ENCODE measurements at regions not wholly inside any gene's neighbourhood (a gene's known extent, or its start where the extent isn't known, plus 50 kb on each side); places are given as distances from the start of the nearest gene placed in this dataset.
"Not testable (repeated sequence)": the region's sequence is repeated elsewhere in the genome, so short reads cannot be mapped to it uniquely, and the experiment has no call there.

- Mint-ChIP-seq H3K9me3 (peaks cover 0 to 4% (median 0%) of the 10 kb centered on the region in 3 donors), H3K27me3 (peaks cover 1% of the 10 kb centered on the region), H3K4me1 (no peaks in the 10 kb centered on the region), H3K4me3 (no peak overlapping the region), H3K27ac (no peak overlapping the region), H3K36me3 (no peaks in the 10 kb centered on the region)
Observed at GRCh38 chr2:210730672-210731071, 174.3 kb downstream of the CPS1 start.

DNA sequence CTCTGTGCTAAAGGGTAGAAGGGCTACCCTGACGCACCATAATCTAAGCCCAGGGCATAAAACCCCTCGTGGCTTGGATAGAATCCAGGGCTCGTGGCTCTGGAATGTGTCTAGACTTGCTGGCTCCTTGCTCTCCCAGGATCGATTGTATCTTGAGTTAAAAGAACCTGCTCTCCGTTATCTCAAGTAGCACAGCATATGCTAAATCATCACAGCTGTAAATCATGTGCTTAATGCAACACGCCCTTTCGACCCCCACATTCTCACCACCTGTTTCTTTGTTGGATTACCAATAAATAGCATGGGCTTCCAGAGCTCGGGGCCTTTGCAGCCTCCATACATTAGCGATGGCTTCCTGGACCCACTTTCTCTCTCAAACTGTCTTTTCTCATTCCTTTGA lies 190.4 kb downstream of the CPS1 start:
- not testable (repeated sequence) for H3K9me3 Mint-ChIP-seq, H3K27me3 Mint-ChIP-seq, H3K4me3 Mint-ChIP-seq, H3K27ac Mint-ChIP-seq, H3K4me1 Mint-ChIP-seq, H3K36me3 Mint-ChIP-seq

GRCh38 chr2:210752532-210752931 lies 196.1 kb downstream of the CPS1 start:
- Mint-ChIP-seq H3K9me3 (no peaks in the 10 kb centered on the region), H3K27me3 (peaks cover 2% of the 10 kb centered on the region), H3K36me3 (peaks cover 1% of the 10 kb centered on the region), H3K4me3 (no peak overlapping the region), H3K27ac (no peak overlapping the region), H3K4me1 (no peaks in the 10 kb centered on the region)

DNA sequence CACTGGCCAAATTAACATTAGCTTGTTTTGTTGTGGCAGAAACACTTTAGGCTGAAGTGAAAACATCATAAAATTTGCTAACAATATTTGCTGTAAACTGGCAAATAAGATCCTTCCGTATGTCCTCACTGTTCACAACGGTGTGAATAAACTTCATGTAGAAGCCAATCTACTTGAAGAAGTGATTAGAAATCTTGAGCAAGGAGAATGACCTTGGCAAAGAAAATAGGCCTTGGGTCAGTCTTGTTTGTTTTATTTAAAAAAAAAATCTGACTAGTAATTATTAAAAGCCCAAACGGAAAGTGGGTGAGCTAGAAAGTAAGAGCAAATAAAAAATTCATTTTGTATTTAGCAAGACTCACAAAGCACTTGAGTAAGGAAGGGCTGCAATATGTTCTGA lies 197.0 kb downstream of the CPS1 start:
- peaks cover 1% of the 10 kb centered on the region for H3K36me3 Mint-ChIP-seq
- H3K27me3 Mint-ChIP-seq, result peaks cover 2% of the 10 kb centered on the region
- H3K4me1 Mint-ChIP-seq, result no peaks in the 10 kb centered on the region
- no peak overlapping the region for H3K4me3 Mint-ChIP-seq
- no peaks in the 10 kb centered on the region for H3K9me3 Mint-ChIP-seq
- H3K27ac Mint-ChIP-seq, result no peak overlapping the region

DNA sequence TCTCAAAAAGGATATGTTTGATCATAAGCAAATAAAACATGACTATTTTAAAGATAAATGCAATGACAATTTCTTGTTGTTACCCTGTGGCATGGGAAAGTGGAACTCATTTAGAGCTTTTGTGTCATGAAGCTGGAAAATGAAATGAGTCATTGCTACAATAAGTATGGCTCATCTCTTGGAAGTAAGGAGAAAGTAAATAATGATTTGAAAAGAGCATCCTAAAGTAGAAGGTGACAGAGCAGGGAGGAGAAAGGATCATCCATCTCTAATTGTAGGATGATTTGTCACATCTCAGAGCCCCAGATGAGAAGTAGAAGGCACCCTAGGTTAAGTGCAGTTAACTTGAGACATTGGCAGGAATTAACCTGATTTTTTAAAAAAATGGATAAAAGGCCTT lies 200.5 kb downstream of the CPS1 start:
- Mint-ChIP-seq H3K9me3 (peaks cover 0 to 2% (median 0%) of the 10 kb centered on the region in 3 donors), H3K4me1 (no peaks in the 10 kb centered on the region), H3K27ac (no peak overlapping the region)

GRCh38 chr2:210762604-210763588 lies 206.5 kb downstream of the CPS1 start:
- H3K36me3 Mint-ChIP-seq, result no peaks in the 10 kb centered on the region
- H3K4me3 Mint-ChIP-seq, result no peak overlapping the region
- no peak overlapping the region for H3K27ac Mint-ChIP-seq
- peaks cover 0 to 2% (median 0%) of the 10 kb centered on the region in 3 donors for H3K9me3 Mint-ChIP-seq
- no peaks in the 10 kb centered on the region for H3K27me3 Mint-ChIP-seq
- H3K4me1 Mint-ChIP-seq, result no peaks in the 10 kb centered on the region

More for the DNA sequence above, 200.5 kb downstream of the CPS1 start:
- H3K27me3 Mint-ChIP-seq, result peaks cover 2% of the 10 kb centered on the region
- H3K4me3 Mint-ChIP-seq, result no peak overlapping the region
- H3K36me3 Mint-ChIP-seq, result peaks cover 1% of the 10 kb centered on the region

- H3K9me3 Mint-ChIP-seq, result peaks cover 0 to 10% (median 4%) of the 10 kb centered on the region in 3 donors
- no peaks in the 10 kb centered on the region for H3K36me3 Mint-ChIP-seq
- no peaks in the 10 kb centered on the region for H3K27me3 Mint-ChIP-seq
- H3K4me3 Mint-ChIP-seq, result no peak overlapping the region
- no peak overlapping the region for H3K27ac Mint-ChIP-seq
- no peaks in the 10 kb centered on the region for H3K4me1 Mint-ChIP-seq
Observed at GRCh38 chr2:210768329-210768910, 212.0 kb downstream of the CPS1 start.

DNA sequence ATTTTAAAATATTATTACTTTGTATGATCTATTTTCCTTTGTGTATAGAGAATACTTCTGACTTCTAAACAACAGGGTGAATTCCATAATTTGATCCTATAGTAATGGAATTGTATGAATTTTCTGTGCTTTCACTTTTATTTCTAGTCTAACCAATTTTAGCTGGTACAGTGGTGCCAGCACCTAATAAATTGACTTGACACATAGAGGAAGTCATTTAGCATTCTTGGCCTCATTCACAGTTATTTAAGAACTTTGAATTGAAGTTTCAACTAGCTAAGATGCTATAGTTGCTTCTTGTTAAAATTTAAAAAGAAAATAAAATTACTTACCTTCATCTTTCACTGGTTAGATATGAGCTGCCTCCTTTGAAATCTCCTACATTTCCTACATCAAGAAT lies 220.4 kb downstream of the CPS1 start:
- H3K27me3 Mint-ChIP-seq, result no peaks in the 10 kb centered on the region
- H3K36me3 Mint-ChIP-seq, result no peaks in the 10 kb centered on the region
- H3K9me3 Mint-ChIP-seq, result peaks cover 3 to 9% (median 6%) of the 10 kb centered on the region in 3 donors
- H3K4me3 Mint-ChIP-seq, result no peak overlapping the region
- no peak overlapping the region for H3K27ac Mint-ChIP-seq
- no peaks in the 10 kb centered on the region for H3K4me1 Mint-ChIP-seq

DNA sequence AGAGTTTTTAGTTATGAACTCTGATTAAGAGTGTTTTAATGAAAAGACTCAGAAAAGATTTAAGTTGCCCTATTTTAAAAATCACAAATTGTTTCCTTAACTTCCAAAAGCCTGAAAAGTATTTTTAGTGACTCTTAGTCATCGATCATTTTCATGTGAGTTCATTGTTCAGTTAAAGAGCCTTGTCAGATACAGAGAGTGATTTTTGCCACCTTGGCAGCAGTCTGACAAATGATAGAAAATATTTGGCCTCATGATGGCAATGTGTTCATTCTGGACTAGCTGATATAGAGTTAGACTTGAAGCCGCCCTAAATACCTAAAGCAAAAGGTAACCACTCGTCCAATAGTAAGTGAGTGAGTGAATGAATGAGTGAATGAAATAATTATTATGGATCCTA lies 225.8 kb downstream of the CPS1 start:
- Mint-ChIP-seq H3K36me3 (no peaks in the 10 kb centered on the region), H3K27ac (no peak overlapping the region), H3K4me1 (no peaks in the 10 kb centered on the region), H3K27me3 (no peaks in the 10 kb centered on the region), H3K9me3 (peaks cover 0 to 9% (median 0%) of the 10 kb centered on the region in 3 donors), H3K4me3 (no peak overlapping the region)

DNA sequence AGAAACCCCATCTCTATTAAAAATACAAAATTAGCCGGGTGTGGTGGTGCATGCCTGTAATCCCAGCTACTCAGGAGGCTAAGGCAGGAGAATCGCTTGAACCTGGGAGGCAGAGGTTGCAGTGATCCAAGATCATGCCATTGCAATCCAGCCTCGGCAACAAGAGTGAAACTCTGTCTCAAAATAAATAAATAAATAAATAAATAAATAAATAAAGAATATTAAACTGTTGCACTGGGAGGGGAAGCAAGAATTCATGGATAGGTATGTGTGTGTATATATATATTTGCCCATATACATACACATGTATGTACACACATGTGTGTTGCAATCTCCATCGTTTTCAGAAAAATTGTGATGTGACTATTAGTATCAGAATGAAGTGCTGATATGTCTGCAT lies 231.4 kb downstream of the CPS1 start:
- H3K4me1 Mint-ChIP-seq, H3K27ac Mint-ChIP-seq, H3K27me3 Mint-ChIP-seq, H3K36me3 Mint-ChIP-seq, H3K4me3 Mint-ChIP-seq, H3K9me3 Mint-ChIP-seq: not testable (repeated sequence)

GRCh38 chr2:210792000-210792399 lies 235.6 kb downstream of the CPS1 start:
- no peak overlapping the region for H3K27ac Mint-ChIP-seq
- H3K36me3 Mint-ChIP-seq, result no peaks in the 10 kb centered on the region
- no peaks in the 10 kb centered on the region for H3K27me3 Mint-ChIP-seq
- no peaks in the 10 kb centered on the region for H3K9me3 Mint-ChIP-seq
- H3K4me3 Mint-ChIP-seq, result no peak overlapping the region
- no peaks in the 10 kb centered on the region for H3K4me1 Mint-ChIP-seq

DNA sequence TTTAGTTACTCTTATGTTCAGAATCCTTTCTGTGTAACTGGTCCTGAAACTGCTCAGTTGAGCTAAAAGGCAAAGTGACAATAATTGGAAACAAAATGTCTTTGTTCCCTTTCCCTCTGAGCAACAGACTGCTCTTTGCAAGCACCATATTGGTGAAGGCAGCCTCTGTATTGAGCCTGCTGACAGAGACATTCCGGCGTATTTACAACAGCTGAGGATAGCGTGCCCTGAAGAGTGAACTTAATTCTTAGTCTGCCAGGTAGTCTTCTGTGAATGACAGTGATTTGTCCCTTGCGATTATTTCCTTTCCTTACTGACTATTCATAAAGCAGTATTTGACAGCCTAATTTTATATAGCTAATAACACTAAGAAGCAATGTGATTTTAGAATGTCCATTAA lies 239.1 kb downstream of the CPS1 start:
- Mint-ChIP-seq H3K36me3 (no peaks in the 10 kb centered on the region), H3K27me3 (no peaks in the 10 kb centered on the region), H3K27ac (no peak overlapping the region), H3K4me1 (no peaks in the 10 kb centered on the region), H3K4me3 (no peak overlapping the region), H3K9me3 (peaks cover 0 to 4% (median 0%) of the 10 kb centered on the region in 3 donors)

DNA sequence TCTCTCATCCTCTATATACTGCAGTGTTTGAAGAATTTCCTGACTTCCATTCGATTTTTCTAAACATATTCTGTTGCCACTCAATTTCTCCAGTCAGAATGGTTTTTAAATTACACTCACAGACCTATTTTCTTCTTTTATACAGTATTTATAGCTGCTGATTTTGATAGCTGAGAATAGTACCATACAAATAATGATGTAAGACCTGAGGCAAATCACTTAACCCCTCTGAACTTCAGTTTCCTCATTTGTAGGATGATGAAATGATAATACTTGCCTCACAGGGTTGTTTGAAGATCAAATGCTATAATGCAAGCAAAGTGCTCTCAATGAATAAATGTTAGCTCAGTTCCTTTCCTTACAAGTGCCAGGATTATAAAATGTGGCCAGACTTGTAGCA lies 241.8 kb downstream of the CPS1 start:
- Mint-ChIP-seq H3K4me1 (no peaks in the 10 kb centered on the region), H3K36me3 (no peaks in the 10 kb centered on the region), H3K4me3 (no peak overlapping the region), H3K27ac (no peak overlapping the region), H3K27me3 (no peaks in the 10 kb centered on the region), H3K9me3 (peaks cover 0 to 4% (median 2%) of the 10 kb centered on the region in 3 donors)

DNA sequence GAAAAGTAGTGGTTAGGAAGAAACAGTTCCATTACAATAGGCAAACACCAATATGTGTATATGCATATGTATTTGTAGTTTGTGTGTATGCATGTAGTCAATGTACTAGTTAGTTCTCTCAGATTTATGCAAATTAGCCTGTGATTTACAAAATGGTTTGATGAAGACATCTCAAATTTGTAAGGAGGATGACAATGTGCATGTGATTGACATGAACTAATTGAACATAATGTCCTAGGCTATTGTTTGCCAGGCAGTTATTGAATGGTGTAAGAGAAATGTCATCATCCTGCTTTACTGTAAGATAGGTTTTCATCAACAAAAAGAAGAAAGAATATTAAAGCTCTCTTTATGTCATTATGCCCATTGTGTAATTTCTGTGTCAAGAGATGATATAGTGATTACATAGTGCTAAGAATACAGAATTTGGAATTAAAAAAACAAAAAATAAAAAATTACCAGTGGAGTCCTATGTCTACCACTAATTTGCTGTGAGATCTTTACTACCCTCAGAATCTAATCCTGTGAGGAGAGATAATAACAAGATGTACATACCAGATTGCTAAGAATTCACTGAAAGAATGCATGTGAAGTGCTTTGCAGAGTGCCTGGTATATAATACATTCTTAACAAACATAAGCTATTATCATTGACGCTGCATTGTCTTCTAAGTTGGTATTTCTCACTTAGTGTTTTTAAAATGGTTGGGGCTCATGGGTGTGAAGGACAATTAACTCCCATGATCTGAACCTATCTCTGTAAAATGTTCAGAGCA lies 258.0 kb downstream of the CPS1 start:
- H3K36me3 Mint-ChIP-seq, result no peaks in the 10 kb centered on the region
- H3K9me3 Mint-ChIP-seq, result peaks cover 3 to 6% (median 6%) of the 10 kb centered on the region in 3 donors
- H3K4me1 Mint-ChIP-seq, result no peaks in the 10 kb centered on the region
- H3K4me3 Mint-ChIP-seq, result no peak overlapping the region
- no peak overlapping the region for H3K27ac Mint-ChIP-seq
- no peaks in the 10 kb centered on the region for H3K27me3 Mint-ChIP-seq

GRCh38 chr2:210816769-210817168 lies 260.4 kb downstream of the CPS1 start:
- Mint-ChIP-seq H3K36me3 (no peaks in the 10 kb centered on the region), H3K27me3 (no peaks in the 10 kb centered on the region), H3K9me3 (peaks cover under 1 to 4% (median 2%) of the 10 kb centered on the region in 3 donors), H3K27ac (no peak overlapping the region), H3K4me3 (no peak overlapping the region), H3K4me1 (no peaks in the 10 kb centered on the region)
